GM12872 (cell line): ENCODE measurements at regions not wholly inside any gene's neighbourhood (a gene's known extent, or its start where the extent isn't known, plus 50 kb on each side); places are given as distances from the start of the nearest gene placed in this dataset.

ENCODE experiments used
- CTCF ChIP-seq: IDR thresholded peaks from 3 replicates; pipeline ENCODE4 v1.5.1; 2011; ENCODE audit warnings: low read depth, mild to moderate bottlenecking, low read length, moderate library complexity; ENCODE audit not compliant: insufficient read depth

- TF ChIP-seq CTCF, result no peak
Measured at GRCh38 chr2:234308813-234309195, 188.1 kb downstream of the ARL4C start.

- TF ChIP-seq CTCF, result no peak
Measured at GRCh38 chr2:234308073-234308812, 188.6 kb downstream of the ARL4C start.

- no peak for TF ChIP-seq CTCF
Measured at GRCh38 chr2:234307322-234307961, 189.4 kb downstream of the ARL4C start.

- no peak for TF ChIP-seq CTCF
Measured at GRCh38 chr2:234306426-234307173, 190.3 kb downstream of the ARL4C start.

GRCh38 chr2:234305846-234306245, 191.0 kb downstream of the ARL4C start:
- no peak for TF ChIP-seq CTCF

GRCh38 chr2:234304950-234305349, 191.9 kb downstream of the ARL4C start:
- no peak for TF ChIP-seq CTCF

- TF ChIP-seq CTCF, result no peak
Measured at GRCh38 chr2:234302664-234302991, 194.3 kb downstream of the ARL4C start.
